CD8-positive, alpha-beta memory T cell (primary cell): ENCODE measurements at regions not wholly inside any gene's neighbourhood (a gene's known extent, or its start where the extent isn't known, plus 50 kb on each side); places are given as distances from the start of the nearest gene placed in this dataset.

ENCODE experiments used
- CTCF ChIA-PET: fragments of 350-600 bp; sonication (Branson Sonifier 250); formaldehyde crosslinking; loops from one replicate; lab custom pipeline; 2021; ENCODE audit warnings: antibody characterized with exemption; lab: Charles Lee
- POLR2A ChIA-PET: fragments of 350-600 bp; sonication (Branson Sonifier 250); formaldehyde crosslinking; loops from one replicate; lab custom pipeline; 2021; ENCODE audit warnings: antibody characterized with exemption; lab: Charles Lee
- DNase-seq, 5 donors: peaks; one replicate each; pipeline versions ENCODE4 v3.0.0 to v3.0.0-alpha.2; 2020 to 2022; ENCODE audit warnings: mixed read lengths in 1 of 5
- H3K27ac ChIP-seq: one replicate; pipeline ENCODE4 v1.7.0; 2013; ENCODE audit warnings: low read depth, mild to moderate bottlenecking, low read length, moderate library complexity
- H3K27me3 ChIP-seq: 2 replicates; pipeline ENCODE4 v1.7.0; 2013; ENCODE audit warnings: low read length, mild to moderate bottlenecking; ENCODE audit not compliant: insufficient read depth, poor library complexity, severe bottlenecking
- H3K36me3 ChIP-seq: 2 replicates; pipeline ENCODE4 v1.7.0; 2013; ENCODE audit warnings: mild to moderate bottlenecking, low read length, moderate library complexity; ENCODE audit not compliant: insufficient read depth
- H3K4me1 ChIP-seq: 2 replicates; pipeline ENCODE4 v1.7.0; 2013; ENCODE audit warnings: mild to moderate bottlenecking, low read length, moderate library complexity; ENCODE audit not compliant: insufficient read depth
- H3K4me3 ChIP-seq: 2 replicates; pipeline ENCODE4 v1.7.0; 2013; ENCODE audit warnings: mild to moderate bottlenecking, low read length
- H3K9me3 ChIP-seq: 2 replicates; pipeline ENCODE4 v1.7.0; 2013; ENCODE audit warnings: mild to moderate bottlenecking, low read length
- H3K27ac Mint-ChIP-seq, 8 donors: one replicate each; pipeline ENCODE4 v1.8.0; 2020 to 2021; ENCODE audit warnings: mixed read lengths in 8 of 8, mild to moderate bottlenecking in 6 of 8, inconsistent platforms in 3 of 8, moderate library complexity in 3 of 8
- H3K27me3 Mint-ChIP-seq, 2 donors: one replicate each; pipeline ENCODE4 v1.8.0; 2020 to 2021; ENCODE audit warnings: mixed read lengths in 2 of 2, mild to moderate bottlenecking in 1 of 2, moderate library complexity in 1 of 2
- H3K36me3 Mint-ChIP-seq, 3 donors: one replicate each; pipeline ENCODE4 v1.8.0; 2020 to 2021; ENCODE audit warnings: mixed read lengths in 3 of 3, inconsistent platforms in 1 of 3, mild to moderate bottlenecking in 1 of 3
- H3K4me1 Mint-ChIP-seq, 3 donors: one replicate each; pipeline ENCODE4 v1.8.0; 2020 to 2021; ENCODE audit warnings: mixed read lengths in 3 of 3, inconsistent platforms in 1 of 3, mild to moderate bottlenecking in 1 of 3
- H3K4me3 Mint-ChIP-seq, 7 donors: one replicate each; pipeline ENCODE4 v1.8.0; 2020 to 2021; ENCODE audit warnings: mixed read lengths in 7 of 7, mild to moderate bottlenecking in 6 of 7, moderate library complexity in 4 of 7, inconsistent platforms in 2 of 7
- H3K9me3 Mint-ChIP-seq, 5 donors: one replicate each; pipeline ENCODE4 v1.8.0; 2020 to 2022; ENCODE audit warnings: mixed read lengths in 5 of 5, mild to moderate bottlenecking in 3 of 5, moderate library complexity in 2 of 5, inconsistent platforms in 1 of 5

GRCh38 chr15:31811641-31812040 lies 218.7 kb upstream of the CHRNA7 start:
- no peaks in the 10 kb centered on the region for H3K36me3 Mint-ChIP-seq
- no peak for DNase-seq
- peaks cover 3 to 5% of the 10 kb centered on the region in 2 donors for H3K27me3 Mint-ChIP-seq
- Histone ChIP-seq H3K27ac (no peak overlapping the region), H3K9me3 (no peaks in the 10 kb centered on the region), H3K27me3 (no peaks in the 10 kb centered on the region), H3K4me1 (no peaks in the 10 kb centered on the region), H3K36me3 (no peaks in the 10 kb centered on the region), H3K4me3 (no peak overlapping the region)
- no peak overlapping the region for H3K4me3 Mint-ChIP-seq
- ChIA-PET POLR2A (no interaction called here), CTCF (no interaction called here)
- no peaks in the 10 kb centered on the region for H3K4me1 Mint-ChIP-seq
- H3K9me3 Mint-ChIP-seq, result peaks cover 0 to 3% (median 0%) of the 10 kb centered on the region in 5 donors
- H3K27ac Mint-ChIP-seq, result no peak overlapping the region

GRCh38 chr15:31814082-31814481 lies 216.2 kb upstream of the CHRNA7 start:
- Histone ChIP-seq H3K4me3 (no peak overlapping the region), H3K27ac (no peak overlapping the region), H3K9me3 (no peaks in the 10 kb centered on the region), H3K4me1 (no peaks in the 10 kb centered on the region), H3K36me3 (no peaks in the 10 kb centered on the region), H3K27me3 (no peaks in the 10 kb centered on the region)
- Mint-ChIP-seq H3K36me3 (no peaks in the 10 kb centered on the region), H3K27me3 (peaks cover 3 to 5% of the 10 kb centered on the region in 2 donors), H3K27ac (no peak overlapping the region), H3K4me1 (no peaks in the 10 kb centered on the region), H3K4me3 (no peak overlapping the region), H3K9me3 (peaks cover 0 to 3% (median 0%) of the 10 kb centered on the region in 5 donors)
- CTCF ChIA-PET, result no interaction called here
- DNase-seq, result no peak
- POLR2A ChIA-PET, result no interaction called here

GRCh38 chr15:31815411-31816155 lies 214.7 kb upstream of the CHRNA7 start:
- POLR2A ChIA-PET, result no interaction called here

GRCh38 chr15:31822463-31822862 lies 207.9 kb upstream of the CHRNA7 start:
- H3K4me3 ChIP-seq, result no peak overlapping the region
- no peaks in the 10 kb centered on the region for H3K4me1 Mint-ChIP-seq
- H3K27me3 ChIP-seq, result no peaks in the 10 kb centered on the region
- no peaks in the 10 kb centered on the region for H3K4me1 ChIP-seq
- H3K36me3 Mint-ChIP-seq, result no peaks in the 10 kb centered on the region
- H3K9me3 Mint-ChIP-seq, result no peaks in the 10 kb centered on the region
- H3K27ac ChIP-seq, result no peak overlapping the region
- H3K27ac Mint-ChIP-seq, result no peak overlapping the region
- peaks cover 8 to 25% of the 10 kb centered on the region in 2 donors for H3K27me3 Mint-ChIP-seq
- CTCF ChIA-PET, result no interaction called here
- H3K4me3 Mint-ChIP-seq, result no peak overlapping the region
- H3K36me3 ChIP-seq, result no peaks in the 10 kb centered on the region
- POLR2A ChIA-PET, result no interaction called here
- no peak for DNase-seq
- no peaks in the 10 kb centered on the region for H3K9me3 ChIP-seq

More at GRCh38 chr15:31815411-31816155, 214.7 kb upstream of the CHRNA7 start:
- no peaks in the 10 kb centered on the region for H3K4me1 Mint-ChIP-seq
- no peak for DNase-seq
- no peak overlapping the region for H3K4me3 Mint-ChIP-seq
- CTCF ChIA-PET, result no interaction called here
- H3K36me3 ChIP-seq, result no peaks in the 10 kb centered on the region
- H3K36me3 Mint-ChIP-seq, result no peaks in the 10 kb centered on the region
- H3K27ac Mint-ChIP-seq, result no peak overlapping the region
- H3K9me3 ChIP-seq, result no peaks in the 10 kb centered on the region
- no peaks in the 10 kb centered on the region for H3K4me1 ChIP-seq
- H3K4me3 ChIP-seq, result no peak overlapping the region
- no peaks in the 10 kb centered on the region for H3K27me3 ChIP-seq
- no peaks in the 10 kb centered on the region for H3K9me3 Mint-ChIP-seq
- H3K27me3 Mint-ChIP-seq, result peaks cover 3 to 5% of the 10 kb centered on the region in 2 donors
- H3K27ac ChIP-seq, result no peak overlapping the region

GRCh38 chr15:31824024-31824423 lies 206.3 kb upstream of the CHRNA7 start:
- CTCF ChIA-PET, result no interaction called here
- no peak overlapping the region for H3K27ac ChIP-seq

GRCh38 chr15:31828594-31828993 lies 201.7 kb upstream of the CHRNA7 start:
- H3K27ac ChIP-seq, result no peak overlapping the region
- no peaks in the 10 kb centered on the region for H3K36me3 Mint-ChIP-seq
- no peaks in the 10 kb centered on the region for H3K9me3 ChIP-seq
- H3K36me3 ChIP-seq, result no peaks in the 10 kb centered on the region
- H3K27ac Mint-ChIP-seq, result no peak overlapping the region
- H3K4me1 ChIP-seq, result no peaks in the 10 kb centered on the region
- no peak for DNase-seq
- no peaks in the 10 kb centered on the region for H3K4me1 Mint-ChIP-seq
- H3K4me3 Mint-ChIP-seq, result no peak overlapping the region
- H3K4me3 ChIP-seq, result no peak overlapping the region
- ChIA-PET POLR2A (no interaction called here), CTCF (no interaction called here)
- H3K27me3 ChIP-seq, result no peaks in the 10 kb centered on the region
- H3K9me3 Mint-ChIP-seq, result no peaks in the 10 kb centered on the region
- H3K27me3 Mint-ChIP-seq, result peaks cover 14 to 34% of the 10 kb centered on the region in 2 donors

More at GRCh38 chr15:31824024-31824423, 206.3 kb upstream of the CHRNA7 start:
- DNase-seq, result no peak
- Mint-ChIP-seq H3K4me1 (no peaks in the 10 kb centered on the region), H3K36me3 (no peaks in the 10 kb centered on the region), H3K9me3 (no peaks in the 10 kb centered on the region), H3K27me3 (peaks cover 8 to 29% of the 10 kb centered on the region in 2 donors), H3K27ac (no peak overlapping the region), H3K4me3 (no peak overlapping the region)
- POLR2A ChIA-PET, result no interaction called here
- H3K4me1 ChIP-seq, result no peaks in the 10 kb centered on the region
- H3K9me3 ChIP-seq, result no peaks in the 10 kb centered on the region
- H3K36me3 ChIP-seq, result no peaks in the 10 kb centered on the region
- no peak overlapping the region for H3K4me3 ChIP-seq
- H3K27me3 ChIP-seq, result no peaks in the 10 kb centered on the region

- Mint-ChIP-seq H3K4me3 (no peak overlapping the region), H3K27ac (no peak overlapping the region), H3K36me3 (no peaks in the 10 kb centered on the region), H3K4me1 (no peaks in the 10 kb centered on the region), H3K27me3 (peaks cover 14 to 32% of the 10 kb centered on the region in 2 donors), H3K9me3 (no peaks in the 10 kb centered on the region)
- CTCF ChIA-PET, result no interaction called here
- H3K4me3 ChIP-seq, result no peak overlapping the region
- POLR2A ChIA-PET, result no interaction called here
- DNase-seq, result no peak
- no peaks in the 10 kb centered on the region for H3K36me3 ChIP-seq
- H3K9me3 ChIP-seq, result no peaks in the 10 kb centered on the region
- H3K27ac ChIP-seq, result no peak overlapping the region
- H3K4me1 ChIP-seq, result no peaks in the 10 kb centered on the region
- H3K27me3 ChIP-seq, result no peaks in the 10 kb centered on the region
Observed at GRCh38 chr15:31830591-31830990, 199.7 kb upstream of the CHRNA7 start.

- H3K4me3 Mint-ChIP-seq, result no peak overlapping the region
- no peaks in the 10 kb centered on the region for H3K4me1 ChIP-seq
- H3K36me3 Mint-ChIP-seq, result no peaks in the 10 kb centered on the region
- H3K9me3 ChIP-seq, result no peaks in the 10 kb centered on the region
- no peaks in the 10 kb centered on the region for H3K9me3 Mint-ChIP-seq
- no peak overlapping the region for H3K4me3 ChIP-seq
- H3K27me3 ChIP-seq, result no peaks in the 10 kb centered on the region
- DNase-seq, result no peak
- no peaks in the 10 kb centered on the region for H3K4me1 Mint-ChIP-seq
- no peaks in the 10 kb centered on the region for H3K36me3 ChIP-seq
- no peak overlapping the region for H3K27ac Mint-ChIP-seq
- ChIA-PET POLR2A (no interaction called here), CTCF (no interaction called here)
- H3K27ac ChIP-seq, result no peak overlapping the region
- peaks cover 15 to 32% of the 10 kb centered on the region in 2 donors for H3K27me3 Mint-ChIP-seq
Observed at GRCh38 chr15:31831596-31831995, 198.7 kb upstream of the CHRNA7 start.
